Activated B cell treated with CpG ODN at 0.5 μM for 24 hours (primary cell): ENCODE measurements at regions not wholly inside any gene's neighbourhood (a gene's known extent, or its start where the extent isn't known, plus 50 kb on each side); places are given as distances from the start of the nearest gene placed in this dataset.

Experiments
- ATAC-seq: fragments of 200-7000 bp; cut with Tn5 transposase; one replicate; pipeline ENCODE4 v1.10.0; 2021; ENCODE audit warnings: low read depth, mild to moderate bottlenecking, moderate library complexity
- CTCF ChIA-PET: fragments of 350-600 bp; sonication (Branson Sonifier 250); formaldehyde crosslinking; loops from one replicate; lab custom pipeline; 2021; ENCODE audit warnings: antibody characterized with exemption; lab: Charles Lee
- POLR2A ChIA-PET: fragments of 350-600 bp; sonication (Branson Sonifier 250); formaldehyde crosslinking; loops from one replicate; lab custom pipeline; 2021; ENCODE audit warnings: antibody characterized with exemption; lab: Charles Lee
- DNase-seq: peaks from one replicate; pipeline ENCODE4 v3.0.0; 2022
- H3K27ac Mint-ChIP-seq: one replicate; pipeline ENCODE4 v1.8.0; 2020; ENCODE audit warnings: mixed read lengths
- H3K27me3 Mint-ChIP-seq: one replicate; pipeline ENCODE4 v1.8.0; 2021; ENCODE audit warnings: mixed read lengths
- H3K36me3 Mint-ChIP-seq: one replicate; pipeline ENCODE4 v1.8.0; 2021; ENCODE audit warnings: low read depth, mixed read lengths
- H3K4me1 Mint-ChIP-seq: one replicate; pipeline ENCODE4 v1.8.0; 2021; ENCODE audit warnings: mixed read lengths
- H3K4me3 Mint-ChIP-seq: one replicate; pipeline ENCODE4 v1.8.0; 2020; ENCODE audit warnings: mild to moderate bottlenecking, mixed read lengths
- H3K9me3 Mint-ChIP-seq: one replicate; pipeline ENCODE4 v1.8.0; 2020; ENCODE audit warnings: mixed read lengths
- intact Hi-C: fragments of 100-400 bp; cut with micrococcal nuclease; formaldehyde crosslinking; loops from one replicate; pipeline ENCODE4 v1.15.1; 2024
- TF ChIP-seq, protein P1 (sequence below): fragments of 200-600 bp; IDR thresholded peaks from one replicate; pipeline ENCODE4 v1.8.0; 2022; ENCODE audit warnings: antibody characterized with exemption, mild to moderate bottlenecking

DNA sequence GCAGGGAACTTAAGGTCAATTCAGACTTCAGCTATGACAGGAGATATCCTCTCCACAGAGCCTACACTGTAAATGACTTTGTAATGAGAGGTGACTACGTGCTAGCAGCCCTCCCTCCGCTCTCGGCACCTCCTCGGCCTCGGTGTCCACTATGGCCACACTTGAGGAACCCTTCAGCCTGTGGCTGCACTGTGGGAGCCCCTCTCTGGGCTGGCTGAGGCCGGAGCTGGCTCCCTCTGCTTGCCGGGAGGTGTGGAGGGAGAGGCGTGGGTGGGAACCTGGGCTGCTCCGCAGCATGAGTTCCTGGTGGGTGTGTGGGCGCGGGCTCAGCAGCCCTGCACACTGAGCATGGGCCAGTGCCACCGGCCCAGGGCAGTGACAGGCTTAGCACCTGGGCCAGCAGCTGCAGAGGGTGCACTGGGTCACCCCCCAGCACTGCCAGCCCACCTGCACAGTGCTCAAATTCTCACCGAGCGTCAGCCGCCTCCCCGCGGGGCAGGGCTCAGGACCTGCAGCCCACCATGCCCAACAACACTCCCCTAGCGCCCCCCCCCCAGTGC is 137.6 kb upstream of the SPACA7 start:
- ChIA-PET CTCF (no interaction called here), POLR2A (no interaction called here)
- Mint-ChIP-seq H3K4me1 (no peaks in the 10 kb centered on the region), H3K9me3 (no peaks in the 10 kb centered on the region), H3K27me3 (no peaks in the 10 kb centered on the region), H3K36me3 (no peaks in the 10 kb centered on the region), H3K27ac (no peak overlapping the region), H3K4me3 (no peak overlapping the region)
- DNase-seq (no peak), ATAC-seq (no peak)
- TF ChIP-seq, protein P1, sequence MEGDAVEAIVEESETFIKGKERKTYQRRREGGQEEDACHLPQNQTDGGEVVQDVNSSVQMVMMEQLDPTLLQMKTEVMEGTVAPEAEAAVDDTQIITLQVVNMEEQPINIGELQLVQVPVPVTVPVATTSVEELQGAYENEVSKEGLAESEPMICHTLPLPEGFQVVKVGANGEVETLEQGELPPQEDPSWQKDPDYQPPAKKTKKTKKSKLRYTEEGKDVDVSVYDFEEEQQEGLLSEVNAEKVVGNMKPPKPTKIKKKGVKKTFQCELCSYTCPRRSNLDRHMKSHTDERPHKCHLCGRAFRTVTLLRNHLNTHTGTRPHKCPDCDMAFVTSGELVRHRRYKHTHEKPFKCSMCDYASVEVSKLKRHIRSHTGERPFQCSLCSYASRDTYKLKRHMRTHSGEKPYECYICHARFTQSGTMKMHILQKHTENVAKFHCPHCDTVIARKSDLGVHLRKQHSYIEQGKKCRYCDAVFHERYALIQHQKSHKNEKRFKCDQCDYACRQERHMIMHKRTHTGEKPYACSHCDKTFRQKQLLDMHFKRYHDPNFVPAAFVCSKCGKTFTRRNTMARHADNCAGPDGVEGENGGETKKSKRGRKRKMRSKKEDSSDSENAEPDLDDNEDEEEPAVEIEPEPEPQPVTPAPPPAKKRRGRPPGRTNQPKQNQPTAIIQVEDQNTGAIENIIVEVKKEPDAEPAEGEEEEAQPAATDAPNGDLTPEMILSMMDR, result no peak
- intact Hi-C loops, result no loop called here

DNA sequence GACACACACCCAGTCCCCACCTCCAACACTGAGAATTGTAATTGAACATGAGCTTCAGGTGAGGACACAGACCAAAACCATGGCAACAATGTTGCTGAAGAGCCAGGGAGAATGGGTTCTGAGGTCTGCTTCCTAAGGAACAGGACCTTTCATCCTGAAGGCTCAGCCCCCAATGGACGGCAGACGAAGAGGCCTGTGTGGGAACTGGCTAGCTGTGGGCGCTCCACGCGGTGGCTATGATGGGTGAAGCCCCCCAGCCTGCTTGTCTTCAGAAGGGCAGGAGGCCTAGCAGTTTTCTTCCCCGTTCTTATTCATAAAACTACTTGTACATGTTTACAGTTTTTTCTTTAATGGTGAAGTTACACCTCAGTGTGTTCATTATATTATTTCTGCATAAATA is 136.1 kb upstream of the SPACA7 start:
- Mint-ChIP-seq H3K36me3 (no peaks in the 10 kb centered on the region), H3K27ac (no peak overlapping the region), H3K4me1 (no peaks in the 10 kb centered on the region), H3K9me3 (no peaks in the 10 kb centered on the region), H3K27me3 (no peaks in the 10 kb centered on the region), H3K4me3 (no peak overlapping the region)
- DNase-seq (no peak), ATAC-seq (no peak)
- TF ChIP-seq, protein P1, result no peak
- intact Hi-C loops, result no loop called here
- CTCF ChIA-PET, result no interaction called here
- POLR2A ChIA-PET, result no interaction called here

DNA sequence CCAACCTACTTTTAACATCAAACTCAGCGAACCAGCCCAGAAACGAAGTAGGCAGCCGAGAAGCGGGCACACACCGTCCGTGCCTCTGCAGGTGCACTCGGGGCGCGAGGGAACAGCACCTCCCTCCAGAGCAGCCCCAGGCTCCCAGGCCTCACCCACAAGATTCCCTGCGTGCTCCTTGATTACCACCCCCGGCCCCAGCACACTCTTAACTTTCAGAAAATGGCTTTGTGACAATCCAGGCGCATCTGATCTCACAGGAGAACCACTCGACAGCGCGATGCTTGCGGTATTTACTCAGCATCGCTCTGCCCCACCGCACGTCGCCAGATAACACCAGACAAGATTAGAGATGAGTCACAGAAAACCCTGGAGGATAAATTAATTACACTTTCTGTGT is 134.9 kb upstream of the SPACA7 start:
- ChIA-PET POLR2A (no interaction called here), CTCF (no interaction called here)
- TF ChIP-seq, protein P1, result no peak
- Mint-ChIP-seq H3K27ac (no peak overlapping the region), H3K4me3 (no peak overlapping the region), H3K36me3 (no peaks in the 10 kb centered on the region), H3K27me3 (no peaks in the 10 kb centered on the region), H3K9me3 (no peaks in the 10 kb centered on the region), H3K4me1 (no peaks in the 10 kb centered on the region)
- ATAC-seq (no peak), DNase-seq (no peak)
- intact Hi-C loops, result no loop called here

DNA sequence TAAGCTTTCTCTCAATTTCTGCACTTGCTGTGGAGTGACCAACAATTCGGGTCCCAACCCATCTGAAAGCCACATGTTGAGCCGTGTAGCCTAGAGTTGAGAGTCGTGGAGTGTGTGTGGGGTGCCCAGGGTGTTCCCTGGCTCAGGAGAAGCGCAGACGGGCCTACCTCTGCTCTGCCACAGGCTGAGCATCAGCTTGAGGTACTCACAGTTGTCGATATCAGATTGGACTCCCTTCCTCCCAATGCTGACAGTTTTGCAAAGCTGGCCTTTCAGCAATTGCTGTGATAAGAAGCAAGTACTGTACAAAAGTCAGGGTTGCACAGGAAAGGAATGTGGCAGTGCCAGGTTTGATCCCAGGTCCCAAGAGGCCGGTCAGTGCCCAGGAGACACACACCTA is 133.4 kb upstream of the SPACA7 start:
- no peak for ATAC-seq
- Mint-ChIP-seq H3K4me1 (no peaks in the 10 kb centered on the region), H3K4me3 (no peak overlapping the region), H3K27me3 (no peaks in the 10 kb centered on the region), H3K27ac (no peak overlapping the region), H3K36me3 (no peaks in the 10 kb centered on the region), H3K9me3 (no peaks in the 10 kb centered on the region)
- ChIA-PET CTCF (no interaction called here), POLR2A (no interaction called here)
- intact Hi-C loops, result no loop called here
- no peak for DNase-seq
- TF ChIP-seq, protein P1, result no peak

DNA sequence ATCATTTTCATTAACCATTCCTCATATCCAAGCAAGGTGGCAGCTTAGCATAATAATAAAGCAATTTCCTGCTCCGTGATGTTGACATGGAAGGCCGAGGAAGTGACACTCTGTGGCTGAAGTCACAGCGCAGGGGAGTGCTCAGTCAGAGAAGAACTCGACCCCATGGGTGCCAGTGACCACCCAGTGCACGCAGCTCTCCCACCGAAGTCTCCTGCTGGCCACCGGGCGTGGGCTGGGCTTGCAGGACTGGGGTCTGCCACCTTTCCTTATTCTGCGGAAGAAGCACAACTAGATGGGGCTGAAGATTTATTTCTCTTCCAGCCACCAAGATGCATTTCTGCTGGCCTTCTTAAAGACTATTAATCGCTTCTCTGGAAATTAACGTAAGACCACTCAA is 132.1 kb upstream of the SPACA7 start:
- Mint-ChIP-seq H3K27me3 (no peaks in the 10 kb centered on the region), H3K27ac (no peak overlapping the region), H3K9me3 (no peaks in the 10 kb centered on the region), H3K4me3 (no peak overlapping the region), H3K4me1 (no peaks in the 10 kb centered on the region), H3K36me3 (no peaks in the 10 kb centered on the region)
- CTCF ChIA-PET, result no interaction called here
- POLR2A ChIA-PET, result no interaction called here
- DNase-seq, result no peak
- intact Hi-C loops, result no loop called here
- no peak for ATAC-seq
- TF ChIP-seq, protein P1, result no peak
